GM19328 (cell line): ENCODE measurements at regions not wholly inside any gene's neighbourhood (a gene's known extent, or its start where the extent isn't known, plus 50 kb on each side); places are given as distances from the start of the nearest gene placed in this dataset.
"Not testable (repeated sequence)": the region's sequence is repeated elsewhere in the genome, so short reads cannot be mapped to it uniquely, and the experiment has no call there.

ENCODE experiments used
- ATAC-seq: cut with Tn5 transposase; IDR thresholded peaks from one replicate; pipeline ENCODE4 v1.9.1; 2021; ENCODE audit warnings: mild to moderate bottlenecking, moderate library complexity; ENCODE audit not compliant: unreplicated experiment

- no peak for ATAC-seq
Measured at GRCh38 chr3:20842594-20843436, 656.8 kb upstream of the SGO1 start.

DNA sequence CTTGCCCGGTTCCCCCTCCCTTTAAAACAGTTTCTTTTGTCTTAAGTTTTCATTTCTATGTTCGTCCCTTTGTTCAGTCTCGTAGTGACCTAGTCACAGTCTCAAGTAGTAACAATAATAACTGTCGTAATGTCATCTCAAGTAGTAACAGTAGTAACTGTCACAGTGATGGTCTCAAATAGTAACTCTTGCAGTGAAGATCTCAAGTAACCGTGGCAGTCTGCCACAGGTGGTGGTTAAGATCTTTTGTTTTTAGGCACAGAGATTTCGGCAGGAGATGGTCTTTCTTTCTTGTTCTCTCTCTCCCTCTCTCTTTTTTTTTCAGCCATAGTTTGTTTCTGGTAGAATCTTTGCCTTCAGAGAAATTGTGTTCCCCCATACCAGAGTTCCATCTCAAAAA, 656.0 kb upstream of the SGO1 start:
- no peak for ATAC-seq

DNA sequence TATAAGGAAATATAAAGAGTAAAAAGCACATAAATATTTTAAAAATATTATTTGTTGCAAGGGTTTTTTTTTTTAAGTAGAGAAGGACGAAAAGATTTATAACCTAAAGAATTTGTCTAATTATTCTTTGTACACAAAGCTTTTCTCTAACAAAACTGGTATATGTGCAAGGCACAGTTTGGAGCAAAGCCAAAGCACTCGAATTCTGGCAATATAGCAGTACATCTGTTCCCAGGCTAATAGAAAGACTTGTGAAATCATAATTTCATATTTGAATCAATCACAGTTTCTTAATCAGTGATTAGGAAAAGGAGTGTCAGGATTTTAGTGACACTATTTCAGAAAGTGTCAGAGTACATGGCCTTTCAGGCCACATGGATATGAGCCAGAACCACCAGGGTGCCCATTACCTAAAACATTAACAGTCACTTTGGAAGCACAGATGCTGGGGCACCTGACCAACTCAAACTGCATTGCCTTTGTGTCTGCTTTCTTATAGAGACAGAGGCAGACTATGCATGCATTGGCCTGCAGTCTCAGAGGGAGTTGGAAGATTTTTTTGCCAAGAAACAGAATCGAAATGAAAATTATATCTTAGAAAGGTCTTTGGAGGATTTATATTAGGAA, 651.8 kb upstream of the SGO1 start:
- ATAC-seq, result no peak

- ATAC-seq, result no peak
Measured at GRCh38 chr3:20836801-20837200, 650.8 kb upstream of the SGO1 start.

- no peak for ATAC-seq
Measured at GRCh38 chr3:20832963-20833362, 647.0 kb upstream of the SGO1 start.

- no peak for ATAC-seq
Measured at GRCh38 chr3:20822251-20822650, 636.2 kb upstream of the SGO1 start.

- ATAC-seq, result not testable (repeated sequence)
Measured at GRCh38 chr3:20820872-20821271, 634.9 kb upstream of the SGO1 start.

GRCh38 chr3:20811631-20812030, 625.6 kb upstream of the SGO1 start:
- no peak for ATAC-seq

- ATAC-seq, result no peak
Measured at GRCh38 chr3:20811006-20811405, 625.0 kb upstream of the SGO1 start.

DNA sequence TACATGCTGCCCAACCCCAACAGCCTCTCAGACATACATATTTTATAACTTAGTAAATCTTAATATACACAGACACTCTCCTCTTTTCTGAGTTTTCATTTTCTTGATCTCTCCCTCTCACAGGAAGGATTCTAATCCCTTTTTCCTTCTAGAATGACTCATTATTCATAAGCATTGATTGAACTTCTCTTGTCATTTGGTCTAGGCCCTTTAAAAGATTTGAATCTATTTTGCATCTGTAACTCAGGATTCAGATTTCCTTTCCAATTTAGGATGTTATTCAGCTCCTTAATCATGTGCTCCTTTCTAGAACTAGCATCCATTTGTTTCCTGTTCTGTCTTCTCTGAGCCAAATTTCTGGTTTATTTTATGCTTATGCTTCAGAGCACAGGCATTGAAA, 624.5 kb upstream of the SGO1 start:
- ATAC-seq, result no peak

GRCh38 chr3:20809356-20809755, 623.4 kb upstream of the SGO1 start:
- ATAC-seq, result no peak

DNA sequence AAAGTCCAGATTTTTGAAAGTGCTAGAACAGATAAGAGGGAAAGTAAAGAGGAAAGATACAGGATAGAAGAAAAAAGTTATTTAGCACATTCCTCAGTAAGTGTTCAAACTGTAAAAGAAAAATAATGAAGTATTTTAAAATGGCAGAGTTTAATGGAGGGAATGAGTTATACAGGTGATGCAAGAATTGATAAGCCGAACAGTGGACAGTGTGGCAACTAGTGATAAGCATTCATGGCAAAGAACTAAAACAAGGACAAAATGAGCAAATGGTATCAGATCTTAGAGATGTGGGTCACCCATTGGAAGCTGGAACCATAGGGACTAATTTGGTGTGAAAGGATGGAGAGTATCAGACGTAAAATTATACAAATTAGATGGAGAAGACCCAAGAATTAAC, 622.9 kb upstream of the SGO1 start:
- ATAC-seq, result no peak

DNA sequence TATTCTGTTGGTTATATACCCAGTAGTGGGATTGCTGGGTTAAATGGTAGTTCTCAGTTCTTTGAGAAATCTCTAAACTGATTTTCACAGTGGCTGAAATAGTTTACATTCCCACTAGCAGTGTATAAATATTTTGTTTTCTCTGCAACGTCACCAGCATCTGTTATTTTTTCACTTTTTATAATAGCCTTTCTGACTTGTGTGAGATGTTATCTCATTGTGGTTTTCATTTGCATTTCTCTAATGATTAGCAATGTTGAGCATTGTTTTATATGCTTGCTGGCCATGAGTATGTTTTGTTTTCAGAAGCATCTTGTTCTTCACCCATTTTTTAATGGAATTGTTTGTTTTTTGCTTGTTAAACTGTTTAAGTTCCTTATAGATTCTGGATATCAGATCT, 612.7 kb upstream of the SGO1 start:
- ATAC-seq, result no peak

DNA sequence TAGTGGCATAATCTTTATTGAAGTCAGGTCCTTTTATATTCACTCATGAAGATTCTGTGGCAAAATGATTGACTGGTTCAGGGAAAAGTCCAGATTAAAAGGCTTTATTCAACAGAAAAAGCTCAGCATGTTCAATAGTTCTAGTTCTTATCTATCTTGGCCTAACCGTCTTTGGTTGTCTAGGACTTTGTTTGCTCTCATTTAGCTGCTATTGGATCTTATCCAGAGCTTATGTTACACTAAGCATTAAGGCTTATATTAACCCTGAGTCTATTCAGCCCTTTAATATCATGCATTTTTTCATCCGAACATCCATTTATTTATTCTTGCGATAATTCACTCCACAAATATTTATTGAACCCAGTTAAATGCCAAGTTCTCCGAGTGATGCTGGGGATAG, 601.0 kb upstream of the SGO1 start:
- ATAC-seq, result no peak

- no peak for ATAC-seq
Measured at GRCh38 chr3:20776692-20777091, 590.7 kb upstream of the SGO1 start.

DNA sequence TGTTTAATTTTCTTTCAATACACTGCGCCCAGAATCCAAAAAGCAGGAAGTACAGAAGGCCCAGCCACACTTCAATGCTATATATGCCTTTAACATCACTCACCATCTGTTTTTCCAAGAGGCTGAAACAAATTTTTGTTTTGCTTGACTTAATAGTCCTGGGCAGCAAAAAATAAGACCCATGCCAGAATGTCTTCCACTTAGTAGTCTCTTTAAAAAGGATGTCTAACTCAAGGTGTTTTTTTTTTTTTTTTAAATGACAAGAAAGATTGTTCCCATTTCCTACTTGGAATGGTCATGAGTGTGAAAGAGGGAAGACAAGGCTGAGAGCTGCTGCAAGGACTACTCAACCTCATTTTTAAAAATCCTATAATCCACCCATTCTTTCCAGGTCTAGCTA, 590.3 kb upstream of the SGO1 start:
- ATAC-seq, result no peak

DNA sequence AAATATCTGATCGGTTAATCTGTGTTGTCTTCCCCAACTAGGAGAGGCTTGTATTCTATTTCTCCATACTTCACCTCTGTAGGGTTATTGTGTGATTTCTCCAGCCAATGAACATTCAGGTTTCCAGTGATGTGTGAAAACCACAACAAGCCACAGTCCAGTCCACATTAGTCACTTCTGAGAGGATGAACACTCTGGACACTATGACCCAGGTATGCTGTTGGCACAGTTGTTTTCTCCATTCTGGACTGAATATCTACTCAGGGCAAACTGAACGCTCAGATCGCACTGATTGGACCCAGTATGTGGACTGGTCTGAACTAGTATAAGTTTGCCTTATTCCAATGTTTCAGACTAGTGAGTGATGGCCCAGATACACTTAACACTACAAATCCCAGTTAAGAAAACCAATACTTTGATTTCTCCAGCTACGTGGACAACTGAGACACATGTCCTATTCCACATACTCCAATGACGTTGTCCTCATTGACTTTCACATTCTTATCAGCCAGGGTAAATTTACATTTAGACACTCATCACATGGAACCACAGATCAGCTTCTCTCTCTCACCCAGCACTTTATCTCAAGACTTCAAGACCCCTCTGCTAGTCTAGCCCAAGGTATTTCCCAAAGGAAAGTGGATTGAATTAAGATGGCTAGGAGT, 587.4 kb upstream of the SGO1 start:
- no peak for ATAC-seq

GRCh38 chr3:20772869-20773268, 586.9 kb upstream of the SGO1 start:
- ATAC-seq, result no peak

DNA sequence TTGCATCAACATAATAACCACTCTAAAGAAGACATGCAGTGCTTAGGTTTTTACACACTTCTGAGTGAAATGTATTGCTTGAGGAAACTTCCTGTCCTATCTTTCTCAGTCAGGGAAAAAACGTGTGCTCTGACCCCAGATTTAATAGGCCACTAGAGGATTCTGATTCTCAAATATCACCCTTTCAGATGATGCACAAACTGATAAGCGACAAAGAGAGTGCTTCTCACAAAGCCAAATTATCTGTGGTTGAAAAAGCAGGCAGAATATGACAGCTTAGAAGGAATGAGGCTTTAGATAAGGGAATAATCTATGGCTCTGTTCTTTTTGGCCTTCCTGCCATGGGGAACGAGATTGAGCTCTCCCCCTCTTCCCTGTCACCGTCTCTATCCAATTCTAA, 583.4 kb upstream of the SGO1 start:
- no peak for ATAC-seq

DNA sequence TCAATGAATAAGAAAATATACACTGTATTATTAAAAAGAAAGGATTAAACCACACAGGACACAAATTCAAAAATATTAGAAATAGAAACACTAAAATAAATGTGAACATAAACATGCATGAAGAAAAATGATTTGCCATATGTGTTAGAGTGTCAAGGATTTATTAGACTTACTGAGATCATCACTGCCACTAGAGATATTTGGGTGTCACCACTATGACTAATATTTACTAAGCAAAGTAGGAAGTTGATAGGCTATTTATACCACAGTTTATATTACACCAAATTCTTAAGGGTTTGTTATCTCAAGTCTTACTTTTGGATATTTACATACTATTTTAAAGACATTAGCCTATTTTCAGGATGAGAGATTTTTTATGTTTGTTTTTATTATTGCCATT, 575.0 kb upstream of the SGO1 start:
- no peak for ATAC-seq

- ATAC-seq, result no peak
Measured at GRCh38 chr3:20752416-20752815, 566.4 kb upstream of the SGO1 start.

DNA sequence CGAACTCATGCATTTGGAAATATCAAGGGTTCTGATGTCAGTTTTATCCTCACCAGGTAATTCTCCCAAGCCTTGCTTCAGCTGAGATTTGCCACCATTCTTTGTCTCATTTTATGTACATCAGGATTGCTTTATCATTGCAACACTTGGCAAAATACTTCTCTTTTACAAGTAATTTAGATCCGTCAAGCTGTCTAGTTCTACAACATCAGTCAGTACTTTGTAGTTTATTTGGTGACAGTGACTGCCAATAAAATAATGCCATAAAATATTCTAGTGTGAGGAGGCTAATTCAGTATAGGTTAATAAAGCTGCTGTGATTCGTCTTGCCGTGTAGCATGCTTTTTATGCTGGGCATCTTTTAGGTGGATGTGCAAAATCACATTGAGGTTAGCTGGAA, 565.3 kb upstream of the SGO1 start:
- no peak for ATAC-seq
